Stimulated activated CD4-positive, alpha-beta T cell treated with anti-CD3 and anti-CD28 coated beads, Interleukin-4, amount 100 ng/mL, for 1 hour (primary cell): ENCODE measurements at regions not wholly inside any gene's neighbourhood (a gene's known extent, or its start where the extent isn't known, plus 50 kb on each side); places are given as distances from the start of the nearest gene placed in this dataset.

Experiments
- DNase-seq: peaks from one replicate; pipeline ENCODE4 v3.0.0-alpha.2; 2020

DNA sequence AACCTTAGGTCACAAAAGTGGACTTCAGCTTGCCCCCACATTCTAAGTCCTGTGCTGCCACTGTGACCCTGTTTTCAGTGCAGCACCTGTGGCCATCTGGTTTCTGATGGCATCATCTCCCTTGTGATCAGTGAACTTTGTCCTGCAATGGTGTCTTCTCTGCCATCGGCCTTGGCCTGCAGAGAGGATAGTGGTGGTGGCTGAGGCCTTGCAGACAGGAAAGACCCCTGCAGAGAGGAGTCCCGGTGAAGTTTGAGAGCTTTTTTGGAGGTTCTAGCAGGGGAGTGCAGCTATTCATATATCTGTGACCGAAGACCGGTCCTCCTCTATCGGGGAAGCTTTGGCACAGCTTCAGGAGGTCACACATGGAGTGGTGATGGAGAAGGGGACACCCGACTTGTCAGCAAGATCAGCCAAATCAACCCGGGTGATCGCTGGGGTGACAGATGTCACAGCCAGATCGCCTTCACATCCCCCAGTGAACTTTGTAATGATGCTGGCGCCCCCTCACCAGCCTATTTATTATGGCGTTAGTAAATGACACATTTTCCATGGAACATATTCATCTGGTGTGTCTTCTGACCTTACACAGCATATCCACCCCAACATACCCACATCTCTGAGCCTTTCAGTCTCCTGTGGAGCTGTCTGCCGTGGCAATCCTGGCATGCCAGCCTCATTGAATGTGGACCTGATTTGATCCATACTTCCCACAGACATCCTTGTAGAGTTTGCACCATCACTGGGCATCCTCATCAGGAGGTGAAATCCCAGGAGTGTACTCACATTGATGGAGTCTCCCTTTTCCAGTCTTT, 136.1 kb downstream of the PAPOLA start:
- DNase-seq, result no peak

DNA sequence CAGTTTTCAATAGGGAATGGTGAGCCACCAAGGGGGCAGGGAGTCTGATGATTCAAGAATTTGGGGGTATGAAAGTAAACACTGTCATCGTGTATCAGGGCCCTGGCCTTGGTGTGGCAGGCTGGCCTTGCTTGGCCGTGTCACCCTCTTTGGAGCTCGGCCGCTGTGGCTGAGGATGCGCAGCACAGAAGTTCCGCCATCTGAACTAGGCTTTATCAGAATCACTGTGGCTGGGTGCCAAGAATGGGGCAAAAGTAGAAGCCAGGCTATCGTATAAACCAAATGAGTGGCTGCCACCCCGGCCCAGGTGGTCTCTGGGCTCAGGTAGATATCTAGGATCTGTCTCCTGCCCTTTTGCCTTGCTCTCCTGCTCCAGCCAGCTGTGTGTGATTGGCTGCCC, 137.4 kb downstream of the PAPOLA start:
- no peak for DNase-seq

GRCh38 chr14:96648506-96649326, 146.5 kb downstream of the PAPOLA start:
- no peak for DNase-seq

DNA sequence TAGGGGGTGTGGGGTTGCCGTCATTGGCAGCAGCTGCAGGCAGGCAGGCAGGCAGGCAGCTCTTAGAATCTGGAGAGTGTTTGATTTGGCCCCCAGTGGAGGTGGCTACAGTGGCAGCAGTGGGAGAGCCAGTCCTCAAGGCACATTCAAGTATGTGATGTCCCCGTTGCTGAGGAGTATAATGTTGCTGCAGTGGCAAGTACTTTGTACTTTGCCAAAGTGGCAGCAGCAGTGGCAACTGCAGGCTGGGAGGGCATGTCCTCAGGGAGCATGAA, 147.1 kb downstream of the PAPOLA start:
- no peak for DNase-seq

GRCh38 chr14:96653597-96653996, 143.6 kb upstream of the VRK1 start:
- DNase-seq, result no peak

DNA sequence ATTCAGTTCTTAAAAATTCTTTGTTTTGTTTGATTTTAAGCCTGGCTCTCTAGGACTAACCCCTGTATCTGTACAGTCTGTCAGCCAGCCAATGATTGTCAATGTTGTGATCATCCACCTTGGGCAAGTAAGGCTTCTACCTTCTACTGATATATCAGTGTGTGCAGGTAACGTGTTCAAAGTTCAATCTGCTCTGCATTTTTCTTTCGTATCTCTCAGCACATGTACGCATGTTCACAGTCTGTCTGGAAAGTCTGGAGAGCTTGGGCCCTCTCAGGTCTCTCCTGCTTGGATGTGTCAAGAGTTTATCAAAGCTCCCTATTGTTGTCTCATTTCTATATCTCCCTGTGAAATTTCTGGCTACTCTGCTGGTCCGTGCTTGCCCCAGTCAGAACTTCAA, 138.6 kb upstream of the VRK1 start:
- no peak for DNase-seq

DNA sequence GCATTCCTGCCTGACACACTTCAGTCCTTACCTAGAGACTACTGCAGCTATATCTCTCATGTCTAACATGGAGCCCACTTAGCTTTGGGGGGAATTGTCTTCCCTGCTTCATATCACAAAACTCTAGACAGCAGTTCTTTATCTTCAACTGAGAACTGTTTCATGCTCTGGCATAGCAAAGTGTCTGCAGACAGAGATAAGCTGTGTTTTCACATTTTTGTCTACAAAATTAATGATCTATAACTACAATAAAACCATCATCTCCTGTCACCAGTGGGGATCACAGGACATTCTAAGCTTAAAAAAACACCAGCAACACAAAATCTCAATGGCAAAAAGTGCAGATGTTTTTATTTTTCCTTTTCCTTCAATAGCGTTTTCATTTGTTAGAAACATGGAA, 137.1 kb upstream of the VRK1 start:
- DNase-seq, result no peak

GRCh38 chr14:96660667-96661066, 136.5 kb upstream of the VRK1 start:
- no peak for DNase-seq

- DNase-seq, result no peak
These were observed 135.8 kb upstream of the VRK1 start for GRCh38 chr14:96661244-96661969.

- no peak for DNase-seq
These were observed 134.8 kb upstream of the VRK1 start for GRCh38 chr14:96662116-96662970.

DNA sequence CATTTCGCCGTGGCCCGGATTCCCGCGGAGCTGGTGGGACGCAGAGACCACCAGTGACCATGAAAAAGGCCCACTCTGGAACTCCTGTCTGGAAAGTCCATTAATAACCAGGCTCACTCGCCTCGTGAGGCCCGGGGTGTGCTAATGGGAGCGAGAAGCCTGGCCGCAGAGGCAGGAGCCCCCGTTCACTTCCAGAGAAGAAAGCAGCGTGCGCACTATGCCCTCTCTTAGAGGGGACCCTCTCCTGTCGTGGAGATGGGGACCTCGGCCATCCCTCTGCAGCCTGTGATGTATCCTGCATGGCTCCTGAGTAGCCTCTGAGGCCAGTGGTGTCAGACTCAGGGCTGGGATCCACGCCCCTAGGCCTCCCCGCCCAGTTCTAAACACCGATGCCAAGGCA, 134.1 kb upstream of the VRK1 start:
- DNase-seq, result no peak

DNA sequence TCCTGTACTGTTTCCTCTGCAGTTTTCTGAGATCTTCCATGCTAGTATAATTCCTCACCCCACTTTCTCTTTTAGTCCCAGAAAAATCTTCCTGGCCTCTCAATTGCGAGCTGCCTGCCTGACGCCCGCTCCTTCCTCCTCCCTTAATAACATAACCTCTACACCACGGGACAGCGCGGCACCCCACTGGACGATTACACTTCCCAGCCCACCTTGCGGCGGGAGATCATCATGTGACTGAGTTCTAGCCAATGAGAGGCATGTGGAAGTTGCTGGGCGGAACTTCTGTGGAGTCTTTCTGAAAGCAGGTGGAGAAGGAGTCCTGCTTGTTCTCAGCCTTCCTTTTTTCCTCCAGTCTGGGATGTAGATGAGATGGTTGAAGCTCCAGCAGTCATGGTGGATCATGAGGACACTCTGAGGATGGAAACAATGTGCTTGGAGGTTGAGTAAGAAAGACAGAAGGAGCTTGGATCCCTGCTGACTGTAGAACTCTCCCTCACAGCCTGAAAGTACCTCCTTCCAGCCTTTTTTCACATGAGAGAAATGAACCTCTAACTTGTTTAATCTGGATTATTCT, 133.6 kb upstream of the VRK1 start:
- no peak for DNase-seq

DNA sequence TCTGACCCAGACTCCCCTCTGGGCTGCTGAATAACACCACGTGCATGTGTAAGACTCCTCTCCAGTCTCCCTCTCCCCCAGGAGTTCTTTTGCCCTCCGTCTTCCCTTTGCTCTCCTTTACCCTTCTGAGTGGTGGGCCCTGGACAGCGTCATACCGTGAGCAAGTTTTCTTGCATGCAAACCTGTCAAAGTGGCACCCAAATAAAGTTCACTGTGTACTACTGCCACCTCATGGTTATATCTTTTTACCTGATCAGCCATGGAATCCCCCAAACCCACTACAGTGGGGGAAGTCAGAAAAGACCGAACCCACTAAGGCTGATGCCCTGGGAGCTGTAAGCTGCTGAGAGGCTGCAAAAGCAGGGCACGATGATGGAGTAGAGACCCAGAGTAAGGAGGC, 131.1 kb upstream of the VRK1 start:
- DNase-seq, result no peak

GRCh38 chr14:96670391-96670790, 126.8 kb upstream of the VRK1 start:
- DNase-seq, result no peak

DNA sequence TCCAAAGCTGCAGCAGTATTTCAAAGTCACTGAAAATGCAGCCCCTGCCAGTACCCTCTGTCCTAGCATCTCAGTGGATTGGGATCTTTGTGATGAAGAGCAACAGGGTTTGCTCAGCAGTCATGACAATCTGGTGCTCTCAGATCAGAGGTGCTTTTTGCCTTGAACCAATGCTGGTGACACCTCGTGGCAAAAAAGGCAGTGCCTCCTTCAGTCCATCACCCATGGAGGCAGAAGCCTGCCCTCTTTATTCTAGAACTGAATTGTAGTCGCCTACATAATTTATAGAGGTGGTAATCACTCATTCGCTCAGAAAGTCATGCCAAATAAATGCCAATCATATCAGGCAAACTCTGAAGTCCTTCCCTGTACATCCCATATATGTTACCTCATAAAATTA, 126.0 kb upstream of the VRK1 start:
- no peak for DNase-seq

- no peak for DNase-seq
These were observed 123.5 kb upstream of the VRK1 start for GRCh38 chr14:96673706-96674105.

GRCh38 chr14:96674121-96674520, 123.1 kb upstream of the VRK1 start:
- no peak for DNase-seq

DNA sequence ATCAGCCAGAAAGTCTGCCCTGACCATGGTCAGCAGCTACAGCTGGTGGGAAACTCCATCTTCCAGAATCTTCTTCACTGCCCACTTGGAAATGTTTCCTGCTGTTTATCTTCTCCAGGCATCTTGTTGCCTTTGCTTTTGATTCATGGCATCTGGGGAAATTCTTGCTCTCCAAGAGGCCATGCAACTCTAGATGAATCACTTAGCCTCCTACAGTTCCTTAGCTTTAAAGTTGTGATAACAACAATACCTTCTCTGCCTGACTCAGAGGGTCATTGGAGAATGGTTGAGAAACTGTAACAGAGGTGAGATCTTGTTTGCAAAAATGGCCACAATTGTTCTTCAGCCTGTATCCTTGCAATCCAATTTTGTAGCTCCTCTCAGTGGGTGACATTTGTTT, 121.0 kb upstream of the VRK1 start:
- DNase-seq, result no peak

GRCh38 chr14:96681829-96682228, 115.4 kb upstream of the VRK1 start:
- DNase-seq, result no peak

DNA sequence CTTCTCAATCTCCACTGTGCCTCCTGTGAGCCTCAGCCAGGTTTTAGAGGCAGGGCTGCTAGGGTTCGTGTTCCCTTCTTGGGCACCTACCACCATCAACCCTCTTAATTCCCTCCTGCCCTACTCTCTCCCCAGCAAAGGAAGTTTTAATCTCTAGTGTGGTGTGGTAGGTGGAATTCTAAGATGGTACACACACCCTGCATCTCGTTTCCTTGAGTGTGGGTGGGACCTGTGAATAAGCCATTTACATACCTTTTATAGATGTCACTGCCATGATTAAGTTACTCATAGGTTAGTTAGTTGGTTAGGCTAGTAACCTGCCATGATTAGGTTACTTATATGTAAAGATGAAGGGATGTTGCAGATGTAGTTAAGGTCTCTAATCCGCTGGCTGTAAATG, 114.8 kb upstream of the VRK1 start:
- DNase-seq, result no peak

- DNase-seq, result no peak
These were observed 113.5 kb upstream of the VRK1 start for GRCh38 chr14:96683562-96684289.

DNA sequence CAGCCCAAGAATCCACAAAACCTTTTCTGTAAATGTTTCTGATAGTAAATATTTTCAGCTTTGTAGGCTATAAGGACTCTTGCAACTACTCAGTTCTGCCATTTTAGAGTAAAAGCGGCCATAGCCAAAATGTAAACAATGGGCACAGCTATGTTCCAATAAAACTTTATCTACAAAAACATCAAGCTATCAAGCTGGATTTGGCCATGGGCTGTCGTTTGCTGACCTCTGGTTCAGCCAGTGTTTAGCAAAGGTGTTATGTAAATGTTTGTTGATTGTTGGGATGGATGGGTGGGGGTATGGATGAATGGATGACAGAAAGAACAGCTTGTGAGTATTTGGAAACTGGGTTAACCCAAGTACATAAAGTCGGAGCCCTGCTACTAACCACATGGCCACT, 111.1 kb upstream of the VRK1 start:
- no peak for DNase-seq
